IMR-90 (cell line): ENCODE measurements at regions not wholly inside any gene's neighbourhood (a gene's known extent, or its start where the extent isn't known, plus 50 kb on each side); places are given as distances from the start of the nearest gene placed in this dataset.

Experiments
- ATAC-seq: fragments of 200-7000 bp; cut with Tn5 transposase; 2 replicates; pipeline ENCODE4 v1.9.1; 2020; ENCODE audit warnings: low read depth, mild to moderate bottlenecking, moderate library complexity
- BruUV-seq: library from RNA; stranded (reverse); fragments of 400-500 nt; replicated peaks from 2 replicates; lab custom pipeline; 2021; lab: Mats Ljungman, UMichigan
- CTCF ChIA-PET: fragments of 300-600 bp; formaldehyde crosslinking; extraction: SDS; loops from one replicate; lab custom pipeline; 2021; ENCODE audit warnings: antibody characterized with exemption; lab: Yijun Ruan, JAX
- POLR2A ChIA-PET: fragments of 300-600 bp; sonication (Branson Sonifier 250); formaldehyde crosslinking; loops from one replicate; lab custom pipeline; 2022; ENCODE audit warnings: antibody characterized with exemption; ENCODE audit not compliant: unreplicated experiment; lab: Charles Lee
- DNase-seq: peaks from one replicate; pipeline ENCODE4 v3.0.0; 2013
- H2AFZ ChIP-seq: replicated peaks from 2 replicates; pipeline ENCODE3; 2013; ENCODE audit warnings: low read length, mild to moderate bottlenecking; ENCODE audit not compliant: poor library complexity
- H2AK5ac ChIP-seq: 2 replicates; pipeline ENCODE4 v1.6.1; 2013; ENCODE audit warnings: low read depth, low read length, inconsistent platforms
- H2AK9ac ChIP-seq: replicated peaks from 2 replicates; pipeline ENCODE3; 2013; ENCODE audit warnings: mild to moderate bottlenecking, low read depth, low read length, moderate library complexity; ENCODE audit not compliant: poor library complexity
- H2BK120ac ChIP-seq: 2 replicates; pipeline ENCODE4 v1.6.1; 2013; ENCODE audit warnings: low read depth, low read length, inconsistent platforms
- H2BK15ac ChIP-seq: 3 replicates; pipeline ENCODE4 v1.6.1; 2013; ENCODE audit warnings: low read depth, low read length, inconsistent platforms
- H2BK20ac ChIP-seq: 2 replicates; pipeline ENCODE4 v1.6.1; 2013; ENCODE audit warnings: low read depth, mild to moderate bottlenecking, inconsistent platforms, low read length, moderate library complexity
- H2BK5ac ChIP-seq: 2 replicates; pipeline ENCODE4 v1.6.1; 2013; ENCODE audit warnings: mild to moderate bottlenecking, low read depth, low read length, inconsistent platforms; ENCODE audit not compliant: poor library complexity, severe bottlenecking
- H3K14ac ChIP-seq: replicated peaks from 2 replicates; pipeline ENCODE4 v1.6.1; 2013; ENCODE audit warnings: low read depth, low read length, inconsistent platforms
- H3K18ac ChIP-seq: 2 replicates; pipeline ENCODE4 v1.6.1; 2013; ENCODE audit warnings: low read depth, low read length, control low read depth
- H3K23ac ChIP-seq: 2 replicates; pipeline ENCODE4 v1.6.1; 2013; ENCODE audit warnings: low read depth, low read length, inconsistent platforms
- H3K27ac ChIP-seq: 2 replicates; pipeline ENCODE4 v1.5.1; 2013; ENCODE audit warnings: mild to moderate bottlenecking, control low read depth, low read length; ENCODE audit not compliant: insufficient read depth
- H3K27me3 ChIP-seq: 2 replicates; pipeline ENCODE4 v1.6.1; 2013; ENCODE audit warnings: low read length; ENCODE audit not compliant: control insufficient read depth, insufficient read depth
- H3K36me3 ChIP-seq: 2 replicates; pipeline ENCODE4 v1.6.1; 2013; ENCODE audit warnings: low read length, mixed read lengths; ENCODE audit not compliant: control insufficient read depth, insufficient read depth
- H3K4ac ChIP-seq: 2 replicates; pipeline ENCODE4 v1.6.1; 2013; ENCODE audit warnings: low read depth, low read length, inconsistent platforms
- H3K4me1 ChIP-seq: 2 replicates; pipeline ENCODE4 v1.6.1; 2013; ENCODE audit warnings: low read length, mixed read lengths; ENCODE audit not compliant: control insufficient read depth, insufficient read depth
- H3K4me2 ChIP-seq: 2 replicates; pipeline ENCODE4 v1.6.1; 2013; ENCODE audit warnings: low read depth, mild to moderate bottlenecking, control low read depth, low read length, moderate library complexity
- H3K4me3 ChIP-seq: 2 replicates; pipeline ENCODE4 v1.5.1; 2013; ENCODE audit warnings: low read depth, mild to moderate bottlenecking, control low read depth, low read length, moderate library complexity; ENCODE audit not compliant: insufficient read depth
- H3K56ac ChIP-seq: 2 replicates; pipeline ENCODE4 v1.6.1; 2013; ENCODE audit warnings: low read length, inconsistent platforms; ENCODE audit not compliant: insufficient read depth; ENCODE audit errors: extremely low read depth
- H3K79me1 ChIP-seq, 2 experiments: 2 replicates each; pipeline ENCODE4 v1.6.1; 2013; ENCODE audit warnings: low read length in 2 of 2, inconsistent platforms in 1 of 2, low read depth in 1 of 2
- H3K9ac ChIP-seq: 2 replicates; pipeline ENCODE4 v1.6.1; 2013; ENCODE audit warnings: low read depth, low read length, control low read depth
- H3K9me1 ChIP-seq: 2 replicates; pipeline ENCODE4 v1.6.1; 2013; ENCODE audit warnings: low read length, inconsistent platforms; ENCODE audit not compliant: insufficient read depth
- H3K9me3 ChIP-seq: 2 replicates; pipeline ENCODE4 v1.6.1; 2013; ENCODE audit warnings: low read length; ENCODE audit not compliant: control insufficient read depth, insufficient read depth
- H4K20me1 ChIP-seq: 2 replicates; pipeline ENCODE4 v1.6.1; 2013; ENCODE audit warnings: low read length, inconsistent platforms; ENCODE audit not compliant: insufficient read depth
- H4K5ac ChIP-seq: 2 replicates; pipeline ENCODE4 v1.6.1; 2013; ENCODE audit warnings: mild to moderate bottlenecking, low read depth, low read length, control low read depth
- H4K8ac ChIP-seq, 2 experiments: 2 replicates each; pipeline ENCODE4 v1.6.1; 2013; ENCODE audit warnings: low read depth in 2 of 2, low read length in 2 of 2, control low read depth in 1 of 2, inconsistent platforms in 1 of 2
- H4K91ac ChIP-seq: 2 replicates; pipeline ENCODE4 v1.6.1; 2013; ENCODE audit warnings: low read depth, low read length, inconsistent platforms; ENCODE audit not compliant: insufficient read depth
- BHLHE40 ChIP-seq: fragments of 150-350 bp; IDR thresholded peaks from 2 replicates; pipeline ENCODE4 v1.6.1; 2016; ENCODE audit warnings: mild to moderate bottlenecking, low read depth, low read length
- CEBPB ChIP-seq: IDR thresholded peaks from 2 replicates; pipeline ENCODE4 v1.6.1; 2012; ENCODE audit warnings: low read depth, low read length, improper control_type of control experiment
- CTCF ChIP-seq: conservative IDR thresholded peaks from 2 replicates; pipeline ENCODE4 v1.5.1; 2012; ENCODE audit warnings: mild to moderate bottlenecking, low read depth, low read length, improper control_type of control experiment
- ELK1 ChIP-seq: fragments of 150-350 bp; IDR thresholded peaks from 2 replicates; pipeline ENCODE4 v1.6.1; 2016; ENCODE audit warnings: low read depth, mild to moderate bottlenecking, low read length, moderate library complexity, borderline replicate concordance
- MXI1 ChIP-seq: IDR thresholded peaks from 2 replicates; pipeline ENCODE4 v1.6.1; 2012; ENCODE audit warnings: low read depth, mild to moderate bottlenecking, low read length, moderate library complexity, borderline replicate concordance
- POLR2A ChIP-seq: IDR thresholded peaks from 2 replicates; pipeline ENCODE4 v1.6.1; 2012; ENCODE audit warnings: mild to moderate bottlenecking, low read depth, low read length
- WGBS, 2 experiments: methylation state at CpG; one replicate each; pipeline versions ENCODE4 v1.1.5 to v1.1.7; 2013; ENCODE audit warnings: missing lambda C conversion rate in 2 of 2; ENCODE audit not compliant: insufficient read length in 1 of 2; ENCODE audit errors: extremely low coverage in 2 of 2; 5-methylcytosine and 5-hydroxymethylcytosine counted together
- dilution Hi-C: fragments of 300-500 bp; cut with HindIII; formaldehyde crosslinking; loops from one replicate; pipeline ENCODE4 v1.14.3; 2018; ENCODE audit warnings: low sequenced_read_pairs; ENCODE audit not compliant: unreplicated experiment
- in situ Hi-C: fragments of 300-500 bp; cut with MboI; formaldehyde crosslinking; loops from 3 replicates; pipeline ENCODE4 v1.14.3; 2019; ENCODE audit warnings: low sequenced_read_pairs, inconsistent platforms, mixed read lengths
- intact Hi-C: fragments of 100-400 bp; cut with micrococcal nuclease; formaldehyde crosslinking; loops from 2 replicates; pipeline ENCODE4 v1.10.0; 2022

- Histone ChIP-seq H2BK120ac (no peak overlapping the region), H3K9me1 (peaks cover 7% of the 10 kb centered on the region; the same call in 1 of the 2 replicates), H3K4me3 (no peak overlapping the region), H2BK15ac (no peak overlapping the region), H3K9ac (no peak overlapping the region), H3K4me2 (no peak overlapping the region), H2AK9ac (no peak overlapping the region), H4K8ac (no peak overlapping the region), H2BK20ac (no peak overlapping the region), H4K91ac (no peak overlapping the region), H3K56ac (no peak overlapping the region), H2BK5ac (no peak overlapping the region), H3K27ac (no peak overlapping the region), H3K18ac (no peak overlapping the region), H2AK5ac (no peak overlapping the region), H4K5ac (no peak overlapping the region), H2AFZ (no peak overlapping the region), H4K20me1 (no peaks in the 10 kb centered on the region), H3K36me3 (no peaks in the 10 kb centered on the region), H3K23ac (no peak overlapping the region), H3K14ac (no peak overlapping the region), H3K79me1 (no peaks in the 10 kb centered on the region), H3K4me1 (no peaks in the 10 kb centered on the region), H3K27me3 (peaks cover 29% of the 10 kb centered on the region), H3K4ac (no peak overlapping the region), H3K9me3 (no peaks in the 10 kb centered on the region)
- DNase-seq = no peak
- in situ Hi-C loops (no loop called here), intact Hi-C loops (no loop called here), dilution Hi-C loops (no loop called here)
- TF ChIP-seq ELK1 (no peak), MXI1 (no peak), CEBPB (no peak), BHLHE40 (no peak), POLR2A (no peak), CTCF (no peak)
- ChIA-PET POLR2A (no interaction called here), CTCF (no interaction called here)
- ATAC-seq = no peak
- WGBS, 2 experiments = 67 to 100% methylated on average over 2 to 3 of the region's 3 CpGs
- BruUV-seq = no TSS peak
Measured at GRCh38 chr22:27168681-27169080, 511.3 kb downstream of the MIAT start.
